Right atrium auricular region (tissue), 2 donors: ENCODE measurements at regions not wholly inside any gene's neighbourhood (a gene's known extent, or its start where the extent isn't known, plus 50 kb on each side); places are given as distances from the start of the nearest gene placed in this dataset.

Experiments
- DNase-seq: peaks from one replicate; pipeline ENCODE4 v3.0.0-alpha.2; 2019; ENCODE audit warnings: low spot score
- H3K27ac ChIP-seq, 2 donors: fragments of 200-600 bp; sonication (generic); 1 replicate in 1 of 2; 2 replicates in 1 of 2; pipeline ENCODE4 v1.5.1; 2016 to 2019
- H3K27me3 ChIP-seq, 2 donors: fragments of 200-600 bp; sonication (generic); one replicate each; pipeline versions ENCODE4 v1.5.1 to v1.6.0; 2017 to 2019
- H3K36me3 ChIP-seq: fragments of 200-600 bp; sonication (generic); one replicate; pipeline ENCODE4 v1.5.1; 2016
- H3K4me1 ChIP-seq, 2 donors: fragments of 200-600 bp; sonication (generic); one replicate each; pipeline versions ENCODE4 v1.5.1 to v1.6.0; 2017 to 2019
- H3K4me3 ChIP-seq, 2 donors: fragments of 200-600 bp; sonication (generic); 1 replicate in 1 of 2; 2 replicates in 1 of 2; pipeline ENCODE4 v1.5.1; 2017 to 2019; ENCODE audit warnings: mild to moderate bottlenecking in 1 of 2, moderate library complexity in 1 of 2
- H3K9me3 ChIP-seq, 2 donors: fragments of 200-600 bp; sonication (generic); one replicate each; pipeline ENCODE4 v1.5.1; 2019
- TF ChIP-seq, protein P1 (sequence below), 2 donors: fragments of 200-600 bp; sonication (generic); IDR thresholded peaks; one replicate each; pipeline ENCODE4 v1.5.1; 2019; ENCODE audit warnings: antibody characterized with exemption in 2 of 2

DNA sequence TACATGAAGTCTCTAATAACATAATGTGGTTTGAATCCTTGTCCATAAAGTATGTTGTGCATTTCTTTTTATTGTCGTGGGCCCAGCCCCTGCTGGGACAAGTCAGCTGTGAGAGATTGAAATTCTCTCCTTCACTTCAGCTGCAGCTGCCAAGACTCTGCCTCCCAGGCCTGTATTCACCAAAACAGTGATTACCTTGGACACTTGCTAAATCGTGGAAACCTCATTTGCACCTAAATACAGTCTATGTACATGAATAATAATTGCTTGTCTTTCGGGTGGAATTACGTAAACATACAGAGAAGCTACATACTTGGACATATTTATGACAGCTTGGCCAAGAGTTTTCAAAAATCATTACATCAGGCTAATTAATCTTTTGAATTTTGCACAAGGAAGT, 898.5 kb upstream of the SEMA6A start:
- Histone ChIP-seq H3K27ac (no peak overlapping the region), H3K36me3 (no peaks in the 10 kb centered on the region), H3K27me3 (no peaks in the 10 kb centered on the region), H3K4me1 (no peaks in the 10 kb centered on the region), H3K9me3 (no peaks in the 10 kb centered on the region), H3K4me3 (no peak overlapping the region)
- TF ChIP-seq, protein P1, sequence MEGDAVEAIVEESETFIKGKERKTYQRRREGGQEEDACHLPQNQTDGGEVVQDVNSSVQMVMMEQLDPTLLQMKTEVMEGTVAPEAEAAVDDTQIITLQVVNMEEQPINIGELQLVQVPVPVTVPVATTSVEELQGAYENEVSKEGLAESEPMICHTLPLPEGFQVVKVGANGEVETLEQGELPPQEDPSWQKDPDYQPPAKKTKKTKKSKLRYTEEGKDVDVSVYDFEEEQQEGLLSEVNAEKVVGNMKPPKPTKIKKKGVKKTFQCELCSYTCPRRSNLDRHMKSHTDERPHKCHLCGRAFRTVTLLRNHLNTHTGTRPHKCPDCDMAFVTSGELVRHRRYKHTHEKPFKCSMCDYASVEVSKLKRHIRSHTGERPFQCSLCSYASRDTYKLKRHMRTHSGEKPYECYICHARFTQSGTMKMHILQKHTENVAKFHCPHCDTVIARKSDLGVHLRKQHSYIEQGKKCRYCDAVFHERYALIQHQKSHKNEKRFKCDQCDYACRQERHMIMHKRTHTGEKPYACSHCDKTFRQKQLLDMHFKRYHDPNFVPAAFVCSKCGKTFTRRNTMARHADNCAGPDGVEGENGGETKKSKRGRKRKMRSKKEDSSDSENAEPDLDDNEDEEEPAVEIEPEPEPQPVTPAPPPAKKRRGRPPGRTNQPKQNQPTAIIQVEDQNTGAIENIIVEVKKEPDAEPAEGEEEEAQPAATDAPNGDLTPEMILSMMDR (IDR thresholded peaks at IDR 0.05): no peak
- DNase-seq: no peak

DNA sequence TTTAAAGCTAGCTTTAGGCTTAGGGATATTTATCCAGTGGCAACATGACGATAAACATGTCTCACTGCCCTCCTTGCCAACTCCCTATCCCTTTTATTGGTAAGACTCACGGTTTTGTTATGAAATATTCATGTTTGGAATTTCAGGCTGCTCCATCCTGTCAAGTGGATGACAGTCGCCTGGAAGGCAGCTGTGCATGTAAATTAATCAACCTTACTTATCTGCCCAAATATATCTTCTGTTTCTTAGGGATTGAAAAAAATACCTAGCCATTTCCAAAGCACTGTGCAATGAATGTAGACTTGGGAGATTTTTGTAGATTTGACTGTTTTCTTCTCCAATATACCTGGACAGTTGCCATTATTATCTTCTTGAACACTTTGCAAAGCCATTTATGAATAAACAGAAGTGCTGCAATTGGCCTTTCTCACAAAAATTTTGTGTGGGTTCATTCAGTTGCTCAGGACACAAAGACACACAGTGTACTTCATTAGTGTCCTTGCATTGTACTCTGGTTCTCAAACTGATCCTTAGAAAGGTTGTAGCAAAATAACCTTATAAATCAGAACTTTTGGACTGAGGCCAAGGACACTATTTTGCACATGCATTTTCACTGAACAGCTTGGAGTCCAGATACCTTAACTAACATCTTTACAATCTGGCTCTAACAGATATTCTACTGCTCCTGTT, 889.4 kb upstream of the SEMA6A start:
- DNase-seq: no peak
- Histone ChIP-seq H3K4me3 (no peak overlapping the region), H3K36me3 (no peaks in the 10 kb centered on the region), H3K9me3 (no peaks in the 10 kb centered on the region), H3K4me1 (no peaks in the 10 kb centered on the region), H3K27me3 (no peaks in the 10 kb centered on the region), H3K27ac (no peak overlapping the region)
- TF ChIP-seq, protein P1 (IDR thresholded peaks at IDR 0.05): no peak

DNA sequence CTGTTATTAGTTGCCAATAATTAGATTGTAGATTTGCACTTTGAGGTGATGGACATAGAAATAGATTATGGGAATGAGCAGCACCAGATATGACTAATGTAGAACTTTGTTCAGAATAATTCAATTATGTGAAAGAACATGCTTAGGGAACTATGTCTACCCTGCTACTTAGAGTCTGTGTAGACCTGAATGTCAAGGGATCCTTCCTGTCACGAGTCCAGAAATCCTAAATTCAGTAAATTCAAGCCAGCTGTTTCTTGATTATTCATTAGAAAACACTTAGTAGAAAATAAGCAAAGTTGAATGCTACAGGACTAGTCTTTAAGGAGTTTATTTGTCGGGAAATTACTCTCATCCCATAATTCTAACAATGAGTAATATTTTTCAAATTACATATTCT, 887.3 kb upstream of the SEMA6A start:
- H3K36me3 ChIP-seq: no peaks in the 10 kb centered on the region
- no peaks in the 10 kb centered on the region for H3K4me1 ChIP-seq
- H3K27me3 ChIP-seq: no peaks in the 10 kb centered on the region
- H3K9me3 ChIP-seq: no peaks in the 10 kb centered on the region
- DNase-seq: no peak
- no peak overlapping the region for H3K27ac ChIP-seq
- no peak overlapping the region for H3K4me3 ChIP-seq
- TF ChIP-seq, protein P1 (IDR thresholded peaks at IDR 0.05): no peak

DNA sequence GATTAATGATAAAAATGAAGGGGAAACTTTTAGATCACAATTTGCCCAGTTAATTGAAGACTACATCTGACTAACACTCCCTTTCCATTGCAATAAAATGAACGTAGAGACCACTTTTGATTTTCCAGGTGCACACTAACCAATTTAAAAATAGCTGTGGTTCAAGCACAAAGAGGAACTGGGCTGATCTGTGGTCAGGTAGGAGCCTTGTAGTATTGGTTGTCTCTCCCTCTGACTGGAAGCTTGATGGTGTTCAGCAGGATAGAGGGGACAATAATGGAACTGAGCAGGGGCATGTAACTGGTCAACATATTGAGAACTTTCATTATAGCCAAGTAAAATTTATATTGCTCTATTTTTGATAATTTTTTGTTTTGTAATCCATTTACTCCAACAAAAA, 886.8 kb upstream of the SEMA6A start:
- Histone ChIP-seq H3K27me3 (no peaks in the 10 kb centered on the region), H3K27ac (no peak overlapping the region), H3K4me3 (no peak overlapping the region), H3K9me3 (no peaks in the 10 kb centered on the region), H3K4me1 (no peaks in the 10 kb centered on the region), H3K36me3 (no peaks in the 10 kb centered on the region)
- TF ChIP-seq, protein P1 (IDR thresholded peaks at IDR 0.05): no peak
- no peak for DNase-seq

DNA sequence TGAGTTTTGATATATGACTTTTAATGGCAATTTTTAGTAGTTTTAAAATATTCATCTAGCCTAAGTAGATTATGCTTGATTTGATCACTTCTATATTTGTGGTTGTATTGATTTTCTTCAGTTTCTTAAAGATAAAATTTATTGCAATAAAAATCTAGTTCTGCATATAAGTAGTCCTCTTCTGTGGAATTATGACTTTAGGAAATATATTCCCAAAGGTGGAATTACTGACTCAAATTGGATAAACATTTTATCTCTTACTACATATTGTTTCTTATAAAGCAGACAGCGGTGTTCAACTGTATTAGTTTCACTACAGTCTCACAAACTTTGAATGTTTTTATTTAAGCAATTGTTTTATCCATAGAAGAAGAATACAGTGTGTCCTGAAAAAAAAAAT, 883.0 kb upstream of the SEMA6A start:
- Histone ChIP-seq H3K27ac (no peak overlapping the region), H3K36me3 (no peaks in the 10 kb centered on the region), H3K4me1 (peaks cover 0 to 7% of the 10 kb centered on the region in 2 donors), H3K27me3 (no peaks in the 10 kb centered on the region), H3K4me3 (no peak overlapping the region), H3K9me3 (no peaks in the 10 kb centered on the region)
- no peak for DNase-seq
- TF ChIP-seq, protein P1 (IDR thresholded peaks at IDR 0.05): no peak
